8988T (cell line): ENCODE measurements at regions not wholly inside any gene's neighbourhood (a gene's known extent, or its start where the extent isn't known, plus 50 kb on each side); places are given as distances from the start of the nearest gene placed in this dataset.

Experiments used
- DNase-seq: peaks from one replicate; pipeline ENCODE4 v3.0.0; 2011

- DNase-seq, result no peak
Measured at GRCh38 chr1:208298593-208299269, 54.5 kb upstream of the PLXNA2 start.

GRCh38 chr1:208300084-208300770 is 56.0 kb upstream of the PLXNA2 start:
- no peak for DNase-seq

- no peak for DNase-seq
Measured at GRCh38 chr1:208302699-208303238, 58.6 kb upstream of the PLXNA2 start.

GRCh38 chr1:208303743-208304712 is 59.8 kb upstream of the PLXNA2 start:
- DNase-seq, result no peak

- no peak for DNase-seq
Measured at GRCh38 chr1:208308221-208308620, 64.0 kb upstream of the PLXNA2 start.

GRCh38 chr1:208309771-208310170 is 65.6 kb upstream of the PLXNA2 start:
- no peak for DNase-seq

GRCh38 chr1:208312706-208313105 is 68.5 kb upstream of the PLXNA2 start:
- no peak for DNase-seq

GRCh38 chr1:208314431-208314830 is 70.2 kb upstream of the PLXNA2 start:
- DNase-seq, result no peak

- no peak for DNase-seq
Measured at GRCh38 chr1:208318150-208318734, 74.1 kb upstream of the PLXNA2 start.

GRCh38 chr1:208324005-208324404 is 79.8 kb upstream of the PLXNA2 start:
- DNase-seq, result no peak

- DNase-seq, result no peak
Measured at GRCh38 chr1:208326033-208326432, 81.8 kb upstream of the PLXNA2 start.

- no peak for DNase-seq
Measured at GRCh38 chr1:208329300-208329699, 85.1 kb upstream of the PLXNA2 start.

- DNase-seq, result no peak
Measured at GRCh38 chr1:208332036-208332773, 88.0 kb upstream of the PLXNA2 start.

GRCh38 chr1:208332774-208333126 is 88.6 kb upstream of the PLXNA2 start:
- no peak for DNase-seq

GRCh38 chr1:208333676-208334075 is 89.5 kb upstream of the PLXNA2 start:
- no peak for DNase-seq

- no peak for DNase-seq
Measured at GRCh38 chr1:208335371-208336136, 91.4 kb upstream of the PLXNA2 start.

- no peak for DNase-seq
Measured at GRCh38 chr1:208336137-208336518, 91.9 kb upstream of the PLXNA2 start.

- DNase-seq, result no peak
Measured at GRCh38 chr1:208339911-208340310, 95.7 kb upstream of the PLXNA2 start.

- no peak for DNase-seq
Measured at GRCh38 chr1:208343226-208343625, 99.0 kb upstream of the PLXNA2 start.

- no peak for DNase-seq
Measured at GRCh38 chr1:208344202-208344857, 100.1 kb upstream of the PLXNA2 start.

- DNase-seq, result no peak
Measured at GRCh38 chr1:208347191-208347590, 103.0 kb upstream of the PLXNA2 start.
